Peyer's patch (tissue), 4 donors: ENCODE measurements at regions not wholly inside any gene's neighbourhood (a gene's known extent, or its start where the extent isn't known, plus 50 kb on each side); places are given as distances from the start of the nearest gene placed in this dataset.
A peak's percentile ranks its signal among the peaks of the same experiment; 100 is the strongest.

ENCODE experiments used
- DNase-seq, 3 donors: peaks; one replicate each; pipeline ENCODE4 v3.0.0-alpha.2; 2017 to 2019
- H3K27ac ChIP-seq, 4 donors: fragments of 200-600 bp; sonication (generic); one replicate each; pipeline ENCODE4 v1.5.1; 2016 to 2019
- H3K27me3 ChIP-seq, 2 donors: fragments of 200-600 bp; sonication (generic); one replicate each; pipeline ENCODE4 v1.5.1; 2019
- H3K36me3 ChIP-seq, 3 donors: fragments of 200-600 bp; sonication (generic); one replicate each; pipeline ENCODE4 v1.5.1; 2016 to 2019
- H3K4me1 ChIP-seq, 4 donors: fragments of 200-600 bp; sonication (generic); one replicate each; pipeline ENCODE4 v1.5.1; 2016 to 2019
- H3K4me3 ChIP-seq, 4 donors: fragments of 200-600 bp; sonication (generic); 1 replicate in 3 of 4; 2 replicates in 1 of 4; pipeline ENCODE4 v1.5.1; 2016 to 2019; ENCODE audit warnings: mild to moderate bottlenecking in 1 of 4
- H3K9me3 ChIP-seq, 4 donors: fragments of 200-600 bp; sonication (generic); one replicate each; pipeline ENCODE4 v1.5.1; 2016 to 2019; ENCODE audit warnings: mild to moderate bottlenecking in 1 of 4
- CTCF ChIP-seq, 6 experiments: fragments of 450-650 bp in 4 of 6; fragments of 200-600 bp in 2 of 6; sonication (generic) in 1 of 6; IDR thresholded peaks; one replicate each; pipeline ENCODE4 v1.5.1; 2017 to 2019; ENCODE audit warnings: antibody characterized with exemption in 6 of 6, mild to moderate bottlenecking in 3 of 6, moderate library complexity in 1 of 6
- POLR2A ChIP-seq, 2 donors: fragments of 450-650 bp; IDR thresholded peaks; one replicate each; pipeline ENCODE4 v1.5.1; 2017; ENCODE audit warnings: antibody characterized with exemption in 2 of 2, mild to moderate bottlenecking in 2 of 2, moderate library complexity in 2 of 2

DNA sequence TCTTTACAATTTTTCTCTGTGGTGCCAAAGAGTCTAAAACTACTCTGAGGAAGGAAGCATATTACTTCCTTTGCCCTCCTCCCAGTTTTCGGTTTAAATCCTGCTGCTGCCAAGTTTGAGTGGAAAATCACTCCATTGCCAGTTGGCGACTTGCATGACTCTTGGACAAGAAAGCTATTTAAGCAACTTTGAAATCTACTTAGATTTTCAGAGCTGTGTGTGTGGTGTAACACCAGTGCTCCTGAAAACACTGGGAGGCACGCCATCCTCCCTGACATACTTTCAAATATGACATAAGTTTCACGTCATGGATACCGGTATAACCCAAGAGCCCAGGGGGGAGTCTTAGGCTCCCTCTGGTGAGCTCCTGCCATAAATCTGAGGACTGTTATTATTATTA lies 83.5 kb upstream of the RIOK2 start:
- no peaks in the 10 kb centered on the region for H3K36me3 ChIP-seq
- H3K4me3 ChIP-seq = no peak overlapping the region
- H3K27me3 ChIP-seq = no peaks in the 10 kb centered on the region
- TF ChIP-seq CTCF (IDR thresholded peaks at IDR 0.05) (no peak), POLR2A (IDR thresholded peaks at IDR 0.05) (no peak)
- H3K4me1 ChIP-seq = no peaks in the 10 kb centered on the region
- DNase-seq = no peak
- H3K27ac ChIP-seq = no peak overlapping the region
- H3K9me3 ChIP-seq = no peaks in the 10 kb centered on the region

- H3K27me3 ChIP-seq = no peaks in the 10 kb centered on the region
- no peaks in the 10 kb centered on the region for H3K9me3 ChIP-seq
- no peak overlapping the region for H3K4me3 ChIP-seq
- TF ChIP-seq POLR2A (IDR thresholded peaks at IDR 0.05) (no peak), CTCF (IDR thresholded peaks at IDR 0.05) (no peak)
- H3K27ac ChIP-seq = no peak overlapping the region
- no peak for DNase-seq
- no peaks in the 10 kb centered on the region for H3K36me3 ChIP-seq
- H3K4me1 ChIP-seq = no peaks in the 10 kb centered on the region
Observed at GRCh38 chr5:97267767-97268166, 84.7 kb upstream of the RIOK2 start.

DNA sequence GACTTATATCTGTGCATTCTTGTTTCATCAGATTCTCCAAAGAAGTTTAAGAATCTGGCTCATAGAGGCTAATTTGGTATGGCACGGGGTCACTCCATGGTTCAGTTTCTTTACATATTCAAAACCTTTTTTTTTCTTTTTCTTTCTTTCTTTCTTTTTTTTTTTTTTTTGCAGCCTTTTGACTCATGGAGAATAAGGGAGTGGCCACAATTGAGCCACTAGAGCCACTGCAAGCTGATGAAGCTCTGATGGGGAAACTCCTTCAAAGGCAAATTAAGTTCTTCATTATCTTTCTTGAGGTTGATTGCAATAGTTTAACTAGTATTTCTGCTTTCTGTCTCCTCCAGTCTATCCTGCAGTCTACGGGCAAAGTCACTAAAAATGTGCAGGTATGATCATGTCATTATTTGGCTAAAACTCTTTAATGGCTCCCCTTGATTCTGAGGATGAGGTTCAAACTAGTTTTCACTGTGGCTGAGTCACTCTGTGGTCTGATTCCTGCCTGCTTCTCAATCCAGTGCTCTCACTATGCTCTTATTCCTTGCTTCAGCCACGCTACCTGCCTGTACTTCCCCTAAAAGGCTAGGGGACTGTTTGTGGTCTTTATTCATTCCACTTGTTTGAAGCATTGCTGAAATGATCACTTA lies 93.5 kb upstream of the RIOK2 start:
- TF ChIP-seq CTCF (IDR thresholded peaks at IDR 0.05) = no peak
- no peak for TF ChIP-seq POLR2A (IDR thresholded peaks at IDR 0.05)
- H3K36me3 ChIP-seq = no peaks in the 10 kb centered on the region
- H3K4me3 ChIP-seq = no peak overlapping the region
- no peaks in the 10 kb centered on the region for H3K4me1 ChIP-seq
- no peak for DNase-seq
- H3K27me3 ChIP-seq = no peaks in the 10 kb centered on the region
- H3K9me3 ChIP-seq = no peaks in the 10 kb centered on the region
- H3K27ac ChIP-seq = no peak overlapping the region

DNA sequence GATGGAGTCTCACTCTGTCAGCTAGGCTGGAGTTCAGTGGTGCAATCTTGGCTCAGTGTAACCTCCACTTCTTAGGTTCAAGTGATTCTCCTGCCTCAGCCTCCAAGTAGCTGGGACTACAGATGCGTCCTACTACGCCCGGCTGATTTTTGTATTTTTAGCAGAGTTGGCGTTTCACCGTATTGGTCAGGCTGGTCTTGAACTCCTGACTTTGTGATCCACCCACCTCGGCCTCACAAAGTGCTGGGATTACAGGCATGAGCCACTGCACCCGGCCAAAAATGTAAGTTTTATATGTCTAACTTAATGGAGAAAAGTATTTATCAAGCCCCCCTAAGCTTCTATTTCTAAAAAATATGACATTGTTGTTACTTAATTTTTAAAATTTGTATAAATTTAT lies 98.2 kb upstream of the RIOK2 start:
- Histone ChIP-seq H3K4me1 (no peaks in the 10 kb centered on the region), H3K4me3 (no peak overlapping the region), H3K27ac (no peak overlapping the region), H3K9me3 (no peaks in the 10 kb centered on the region), H3K27me3 (no peaks in the 10 kb centered on the region), H3K36me3 (no peaks in the 10 kb centered on the region)
- TF ChIP-seq CTCF (IDR thresholded peaks at IDR 0.05) = no peak
- TF ChIP-seq POLR2A (IDR thresholded peaks at IDR 0.05) = no peak
- DNase-seq = no peak

- no peak overlapping the region for H3K4me3 ChIP-seq
- H3K36me3 ChIP-seq = no peaks in the 10 kb centered on the region
- TF ChIP-seq POLR2A (IDR thresholded peaks at IDR 0.05) (no peak), CTCF (IDR thresholded peaks at IDR 0.05) (peak in 4 of 6 experiments; percentile 7 to 63 (median 60))
- H3K4me1 ChIP-seq = no peaks in the 10 kb centered on the region
- H3K27me3 ChIP-seq = no peaks in the 10 kb centered on the region
- no peaks in the 10 kb centered on the region for H3K9me3 ChIP-seq
- peak in 1 of 3 donors; percentile 45 for DNase-seq
- no peak overlapping the region for H3K27ac ChIP-seq
Observed at GRCh38 chr5:97297063-97297703, 114.1 kb upstream of the RIOK2 start.
